Right lobe of liver (tissue), 6 donors: ENCODE measurements at regions not wholly inside any gene's neighbourhood (a gene's known extent, or its start where the extent isn't known, plus 50 kb on each side); places are given as distances from the start of the nearest gene placed in this dataset.

Source experiments
- ATAC-seq, 4 donors: fragments of 200-7000 bp; cut with Tn5 transposase; one replicate each; pipeline ENCODE4 v1.9.1; 2020; ENCODE audit warnings: mild to moderate bottlenecking in 4 of 4, moderate library complexity in 4 of 4
- DNase-seq, 3 donors: peaks; one replicate each; pipeline ENCODE4 v3.0.0-alpha.2; 2020
- H3K27ac ChIP-seq, 3 donors: fragments of 200-600 bp; one replicate each; pipeline ENCODE4 v1.8.0; 2022
- H3K27me3 ChIP-seq, 2 donors: fragments of 200-600 bp; one replicate each; pipeline ENCODE4 v1.8.0; 2022
- H3K36me3 ChIP-seq, 4 donors: fragments of 200-600 bp; sonication (generic) in 1 of 4; one replicate each; pipeline versions ENCODE4 v1.5.1 to v1.8.0; 2017 to 2022; ENCODE audit warnings: control low read depth in 1 of 4
- H3K4me1 ChIP-seq, 4 donors: fragments of 200-600 bp; sonication (generic) in 1 of 4; one replicate each; pipeline versions ENCODE4 v1.5.1 to v1.8.0; 2017 to 2022; ENCODE audit warnings: control low read depth in 1 of 4
- H3K4me3 ChIP-seq, 3 donors: fragments of 200-600 bp; one replicate each; pipeline ENCODE4 v1.8.0; 2022
- H3K9me3 ChIP-seq, 4 donors: fragments of 200-600 bp; sonication (generic) in 1 of 4; one replicate each; pipeline versions ENCODE4 v1.5.1 to v1.8.0; 2017 to 2022; ENCODE audit warnings: control low read depth in 1 of 4
- CTCF ChIP-seq, 4 donors: fragments of 200-600 bp in 3 of 4; fragments of 450-650 bp in 1 of 4; IDR thresholded peaks; one replicate each; pipeline versions ENCODE4 v1.5.1 to v1.8.0; 2016 to 2022; ENCODE audit warnings: antibody characterized with exemption in 4 of 4, mild to moderate bottlenecking in 2 of 4
- POLR2A ChIP-seq: fragments of 450-650 bp; IDR thresholded peaks from one replicate; pipeline ENCODE4 v1.6.1; 2017; ENCODE audit warnings: antibody characterized with exemption, mild to moderate bottlenecking
- WGBS: methylation state at CpG from one replicate; pipeline ENCODE4 v1.1.6; 2018; ENCODE audit warnings: low coverage, low lambda C conversion rate; ENCODE audit not compliant: insufficient coverage; ENCODE audit errors: missing lambda C conversion rate; 5-methylcytosine and 5-hydroxymethylcytosine counted together
- intact Hi-C, 2 donors: fragments of 100-400 bp; cut with DNase I; formaldehyde crosslinking; loops; one replicate each; pipeline versions ENCODE4 v1.11.2 to v1.14.1; 2022
- donor health status: DM: no; HTN: yes; CAD: no.
- donor health status: DM: no; HTN: no; CAD: no.
- donor health status: DM: no; HTN: no; CAD: no.
- donor health status: DM: no; HTN: yes; CAD: no.
- donor health status: DM: no; HTN: yes; CAD: no.

GRCh38 chr11:81888391-81888790, 845.3 kb downstream of the FAM181B start:
- no peak for ATAC-seq
- 33% methylated on average over 1 of the region's 1 CpG for WGBS
- no peak overlapping the region for H3K4me3 ChIP-seq
- H3K9me3 ChIP-seq: no peaks in the 10 kb centered on the region
- DNase-seq: no peak
- no peaks in the 10 kb centered on the region for H3K4me1 ChIP-seq
- no peaks in the 10 kb centered on the region for H3K27me3 ChIP-seq
- no peaks in the 10 kb centered on the region for H3K36me3 ChIP-seq
- intact Hi-C loops: no loop called here
- no peak for TF ChIP-seq POLR2A
- no peak for TF ChIP-seq CTCF (IDR thresholded peaks at IDR 0.05)
- H3K27ac ChIP-seq: no peak overlapping the region

- no peaks in the 10 kb centered on the region for H3K4me1 ChIP-seq
- no peak overlapping the region for H3K27ac ChIP-seq
- WGBS: 91% methylated on average over 1 of the region's 1 CpG
- H3K36me3 ChIP-seq: no peaks in the 10 kb centered on the region
- no peak overlapping the region for H3K4me3 ChIP-seq
- no peaks in the 10 kb centered on the region for H3K27me3 ChIP-seq
- ATAC-seq (no peak), DNase-seq (no peak)
- no peak for TF ChIP-seq CTCF (IDR thresholded peaks at IDR 0.05)
- TF ChIP-seq POLR2A: no peak
- intact Hi-C loops: no loop called here
- H3K9me3 ChIP-seq: no peaks in the 10 kb centered on the region
Measured at GRCh38 chr11:81887671-81888070, 846.0 kb downstream of the FAM181B start.

GRCh38 chr11:81886406-81887075, 847.1 kb downstream of the FAM181B start:
- intact Hi-C loops: no loop called here
- DNase-seq: no peak
- no peak for TF ChIP-seq POLR2A
- TF ChIP-seq CTCF (IDR thresholded peaks at IDR 0.05): no peak
- no peaks in the 10 kb centered on the region for H3K36me3 ChIP-seq
- WGBS: 48% methylated on average over 2 of the region's 2 CpGs
- no peaks in the 10 kb centered on the region for H3K4me1 ChIP-seq
- H3K27ac ChIP-seq: no peak overlapping the region
- no peak for ATAC-seq
- H3K4me3 ChIP-seq: no peak overlapping the region
- no peaks in the 10 kb centered on the region for H3K27me3 ChIP-seq
- no peaks in the 10 kb centered on the region for H3K9me3 ChIP-seq

GRCh38 chr11:81874635-81875034, 859.0 kb downstream of the FAM181B start:
- H3K4me3 ChIP-seq: no peak overlapping the region

More at GRCh38 chr11:81874635-81875034, 859.0 kb downstream of the FAM181B start:
- Histone ChIP-seq H3K9me3 (no peaks in the 10 kb centered on the region), H3K4me1 (no peaks in the 10 kb centered on the region), H3K36me3 (no peaks in the 10 kb centered on the region), H3K27ac (no peak overlapping the region), H3K27me3 (no peaks in the 10 kb centered on the region)
- ATAC-seq: no peak
- WGBS: 8% methylated on average over 2 of the region's 2 CpGs
- TF ChIP-seq POLR2A (no peak), CTCF (IDR thresholded peaks at IDR 0.05) (no peak)
- no peak for DNase-seq
- intact Hi-C loops: no loop called here
